Natural killer cell (primary cell): ENCODE measurements at regions not wholly inside any gene's neighbourhood (a gene's known extent, or its start where the extent isn't known, plus 50 kb on each side); places are given as distances from the start of the nearest gene placed in this dataset.
"Not testable (repeated sequence)": the region's sequence is repeated elsewhere in the genome, so short reads cannot be mapped to it uniquely, and the experiment has no call there.

Source experiments
- ATAC-seq, 3 donors: fragments of 150-1000 bp in 2 of 3; fragments of 200-7000 bp in 1 of 3; cut with Tn5 transposase; 1 replicate in 1 of 3; 2 replicates in 2 of 3; pipeline ENCODE4 v1.10.0; 2021; ENCODE audit warnings: mild to moderate bottlenecking in 2 of 3, moderate library complexity in 2 of 3
- DNase-seq, 2 donors: peaks; one replicate each; pipeline versions ENCODE4 v3.0.0 to v3.0.0-alpha.2; 2013 to 2021; ENCODE audit warnings: mixed read lengths in 1 of 2
- H3K27ac ChIP-seq: one replicate; pipeline ENCODE4 v1.5.1; 2013; ENCODE audit warnings: mild to moderate bottlenecking, low read length
- H3K27me3 ChIP-seq: one replicate; pipeline ENCODE4 v1.6.1; 2013; ENCODE audit warnings: low read length; ENCODE audit not compliant: control insufficient read depth, insufficient read depth
- H3K36me3 ChIP-seq: one replicate; pipeline ENCODE4 v1.6.1; 2013; ENCODE audit warnings: low read length; ENCODE audit not compliant: control insufficient read depth, insufficient read depth
- H3K4me1 ChIP-seq: one replicate; pipeline ENCODE4 v1.6.1; 2013; ENCODE audit warnings: low read length; ENCODE audit not compliant: control insufficient read depth, insufficient read depth
- H3K4me3 ChIP-seq: one replicate; pipeline ENCODE4 v1.5.1; 2013; ENCODE audit warnings: low read length
- H3K9me3 ChIP-seq: one replicate; pipeline ENCODE4 v1.6.1; 2013; ENCODE audit warnings: low read length; ENCODE audit not compliant: control insufficient read depth, insufficient read depth
- H3K27ac Mint-ChIP-seq, 2 donors: one replicate each; pipeline ENCODE4 v1.8.0; 2022; ENCODE audit warnings: mild to moderate bottlenecking in 2 of 2, mixed read lengths in 2 of 2, moderate library complexity in 1 of 2
- H3K27me3 Mint-ChIP-seq, 2 donors: one replicate each; pipeline ENCODE4 v1.8.0; 2022; ENCODE audit warnings: low read depth in 2 of 2, mixed read lengths in 2 of 2
- H3K36me3 Mint-ChIP-seq: one replicate; pipeline ENCODE4 v1.8.0; 2022; ENCODE audit warnings: mixed read lengths
- H3K4me1 Mint-ChIP-seq, 2 donors: one replicate each; pipeline ENCODE4 v1.8.0; 2022; ENCODE audit warnings: mixed read lengths in 2 of 2
- H3K4me3 Mint-ChIP-seq: one replicate; pipeline ENCODE4 v1.8.0; 2022; ENCODE audit warnings: mild to moderate bottlenecking, moderate library complexity, mixed read lengths
- H3K9me3 Mint-ChIP-seq, 2 donors: one replicate each; pipeline ENCODE4 v1.8.0; 2022; ENCODE audit warnings: mixed read lengths in 2 of 2
- CTCF ChIP-seq: fragments of 200-600 bp; IDR thresholded peaks from one replicate; pipeline ENCODE4 v1.8.0; 2022; ENCODE audit warnings: antibody characterized with exemption
- WGBS: methylation state at CpG from one replicate; pipeline ENCODE4 v1.1.7; 2013; ENCODE audit warnings: missing lambda C conversion rate; ENCODE audit not compliant: insufficient coverage; 5-methylcytosine and 5-hydroxymethylcytosine counted together
- intact Hi-C: fragments of 100-400 bp; cut with micrococcal nuclease; formaldehyde crosslinking; loops from one replicate; pipeline ENCODE4 v1.14.2; 2022

GRCh38 chr7:4486907-4487306 is 195.2 kb upstream of the FOXK1 start:
- Mint-ChIP-seq H3K4me1 (no peaks in the 10 kb centered on the region), H3K27ac (no peak overlapping the region), H3K27me3 (peaks cover 0 to 7% of the 10 kb centered on the region in 2 donors), H3K4me3 (no peak overlapping the region), H3K36me3 (peaks cover 6% of the 10 kb centered on the region), H3K9me3 (peaks cover 5 to 8% of the 10 kb centered on the region in 2 donors)
- Histone ChIP-seq H3K36me3 (no peaks in the 10 kb centered on the region), H3K9me3 (no peaks in the 10 kb centered on the region), H3K27me3 (no peaks in the 10 kb centered on the region), H3K27ac (no peak overlapping the region), H3K4me3 (no peak overlapping the region), H3K4me1 (no peaks in the 10 kb centered on the region)
- 77% methylated on average over 2 of the region's 4 CpGs for WGBS
- intact Hi-C loops = no loop called here
- DNase-seq = no peak
- no peak for ATAC-seq
- TF ChIP-seq CTCF = no peak

GRCh38 chr7:4496911-4497310 is 185.2 kb upstream of the FOXK1 start:
- H3K36me3 ChIP-seq, intact Hi-C loops, H3K27me3 Mint-ChIP-seq, H3K4me3 Mint-ChIP-seq, H3K36me3 Mint-ChIP-seq, DNase-seq, H3K9me3 ChIP-seq, H3K27me3 ChIP-seq, ATAC-seq, H3K27ac ChIP-seq, H3K4me1 ChIP-seq, H3K27ac Mint-ChIP-seq, H3K4me1 Mint-ChIP-seq, H3K9me3 Mint-ChIP-seq, H3K4me3 ChIP-seq: not testable (repeated sequence)
- 90% methylated on average over 30 of the region's 30 CpGs for WGBS

- peaks cover 0 to 3% of the 10 kb centered on the region in 2 donors for H3K27me3 Mint-ChIP-seq
- no peaks in the 10 kb centered on the region for H3K4me1 Mint-ChIP-seq
- H3K36me3 Mint-ChIP-seq = no peaks in the 10 kb centered on the region
- H3K9me3 Mint-ChIP-seq = peaks cover 0 to 3% of the 10 kb centered on the region in 2 donors
- no peaks in the 10 kb centered on the region for H3K4me1 ChIP-seq
- no peak overlapping the region for H3K4me3 Mint-ChIP-seq
- DNase-seq (no peak), ATAC-seq (no peak)
- no peak for TF ChIP-seq CTCF
- WGBS = 81% methylated on average over 9 of the region's 10 CpGs
- H3K27ac ChIP-seq = no peak overlapping the region
- H3K9me3 ChIP-seq = no peaks in the 10 kb centered on the region
- no peaks in the 10 kb centered on the region for H3K27me3 ChIP-seq
- intact Hi-C loops = no loop called here
- no peak overlapping the region for H3K27ac Mint-ChIP-seq
- no peak overlapping the region for H3K4me3 ChIP-seq
- no peaks in the 10 kb centered on the region for H3K36me3 ChIP-seq
Observed at GRCh38 chr7:4500812-4501211, 181.3 kb upstream of the FOXK1 start.

- H3K27me3 ChIP-seq, H3K4me1 ChIP-seq, DNase-seq, H3K9me3 ChIP-seq, H3K4me1 Mint-ChIP-seq, H3K4me3 ChIP-seq, H3K36me3 Mint-ChIP-seq, ATAC-seq, intact Hi-C loops, H3K27me3 Mint-ChIP-seq, H3K27ac ChIP-seq, H3K4me3 Mint-ChIP-seq, H3K36me3 ChIP-seq, H3K27ac Mint-ChIP-seq, H3K9me3 Mint-ChIP-seq: not testable (repeated sequence)
- 97% methylated on average over 5 of the region's 7 CpGs for WGBS
Observed at GRCh38 chr7:4507886-4508285, 174.2 kb upstream of the FOXK1 start.

GRCh38 chr7:4513450-4513849 is 168.6 kb upstream of the FOXK1 start:
- DNase-seq (no peak), ATAC-seq (no peak)
- no peak for TF ChIP-seq CTCF
- WGBS = 92% methylated on average over 1 of the region's 1 CpG
- no peak overlapping the region for H3K27ac Mint-ChIP-seq
- no peaks in the 10 kb centered on the region for H3K4me1 Mint-ChIP-seq
- no peak overlapping the region for H3K27ac ChIP-seq
- no peaks in the 10 kb centered on the region for H3K36me3 Mint-ChIP-seq
- no peaks in the 10 kb centered on the region for H3K4me1 ChIP-seq
- peaks cover 0 to 2% of the 10 kb centered on the region in 2 donors for H3K9me3 Mint-ChIP-seq
- no peak overlapping the region for H3K4me3 ChIP-seq
- intact Hi-C loops = no loop called here
- H3K9me3 ChIP-seq = peaks cover 2% of the 10 kb centered on the region
- no peak overlapping the region for H3K4me3 Mint-ChIP-seq
- H3K36me3 ChIP-seq = no peaks in the 10 kb centered on the region
- peaks cover 0 to 25% of the 10 kb centered on the region in 2 donors for H3K27me3 Mint-ChIP-seq
- no peaks in the 10 kb centered on the region for H3K27me3 ChIP-seq
